Liver (tissue), 8 donors: ENCODE measurements at regions not wholly inside any gene's neighbourhood (a gene's known extent, or its start where the extent isn't known, plus 50 kb on each side); places are given as distances from the start of the nearest gene placed in this dataset.
"Not testable (repeated sequence)": the region's sequence is repeated elsewhere in the genome, so short reads cannot be mapped to it uniquely, and the experiment has no call there.

Experiments
- DNase-seq: peaks from one replicate; pipeline ENCODE4 v3.0.0-alpha.2; 2017; ENCODE audit warnings: low spot score
- H3K27ac ChIP-seq, 2 donors: one replicate each; pipeline ENCODE4 v1.7.0; 2013; ENCODE audit warnings: inconsistent platforms in 2 of 2, low read length in 2 of 2, control low read depth in 1 of 2, low read depth in 1 of 2, mild to moderate bottlenecking in 1 of 2
- H3K27me3 ChIP-seq, 4 donors: one replicate each; pipeline versions ENCODE4 v1.6.1 to v1.7.0; 2013; ENCODE audit warnings: low read length in 3 of 4, inconsistent platforms in 1 of 4, mild to moderate bottlenecking in 1 of 4, moderate library complexity in 1 of 4; ENCODE audit not compliant: control insufficient read depth in 4 of 4, insufficient read depth in 4 of 4
- H3K36me3 ChIP-seq, 4 donors: one replicate each; pipeline versions ENCODE4 v1.6.1 to v1.7.0; 2013; ENCODE audit warnings: low read length in 3 of 4, mild to moderate bottlenecking in 3 of 4, low read depth in 1 of 4, moderate library complexity in 1 of 4; ENCODE audit not compliant: control insufficient read depth in 4 of 4, insufficient read depth in 3 of 4
- H3K4me1 ChIP-seq, 4 donors: one replicate each; pipeline versions ENCODE4 v1.6.1 to v1.7.0; 2013; ENCODE audit warnings: low read length in 3 of 4, mild to moderate bottlenecking in 3 of 4, moderate library complexity in 1 of 4; ENCODE audit not compliant: control insufficient read depth in 4 of 4, insufficient read depth in 4 of 4
- H3K4me3 ChIP-seq, 3 donors: one replicate each; pipeline versions ENCODE4 v1.6.1 to v1.7.0; 2013; ENCODE audit warnings: low read length in 3 of 3, control low read depth in 1 of 3, low read depth in 1 of 3, mild to moderate bottlenecking in 1 of 3
- H3K9ac ChIP-seq, 2 donors: one replicate each; pipeline ENCODE4 v1.7.0; 2013; ENCODE audit warnings: low read length in 2 of 2, mild to moderate bottlenecking in 2 of 2, moderate library complexity in 2 of 2, control low read depth in 1 of 2, low read depth in 1 of 2
- H3K9me3 ChIP-seq, 4 donors: one replicate each; pipeline versions ENCODE4 v1.6.1 to v1.7.0; 2013; ENCODE audit warnings: low read length in 3 of 4; ENCODE audit not compliant: control insufficient read depth in 4 of 4
- FOXA1 ChIP-seq: IDR thresholded peaks from 2 replicates; pipeline ENCODE4 v1.6.1; 2016; ENCODE audit warnings: antibody characterized with exemption
- GABPA ChIP-seq, 2 donors: IDR thresholded peaks in 1 of 2; conservative IDR thresholded peaks in 1 of 2; 2 replicates each; pipeline ENCODE4 v1.6.1; 2016; ENCODE audit warnings: antibody characterized with exemption in 2 of 2, mild to moderate bottlenecking in 1 of 2, moderate library complexity in 1 of 2
- HNF4A ChIP-seq, 2 donors: conservative IDR thresholded peaks; 2 replicates each; pipeline ENCODE4 v1.6.1; 2016; ENCODE audit warnings: antibody characterized with exemption in 2 of 2, mild to moderate bottlenecking in 2 of 2
- JUND ChIP-seq, 2 donors: IDR thresholded peaks; 2 replicates each; pipeline ENCODE4 v1.6.1; 2016; ENCODE audit warnings: antibody characterized with exemption in 2 of 2
- NR2F2 ChIP-seq: IDR thresholded peaks from 2 replicates; pipeline ENCODE4 v1.6.1; 2016; ENCODE audit warnings: antibody characterized with exemption
- RAD21 ChIP-seq, 2 donors: IDR thresholded peaks; 2 replicates each; pipeline ENCODE4 v1.6.1; 2016; ENCODE audit warnings: antibody characterized with exemption in 2 of 2, mild to moderate bottlenecking in 2 of 2
- REST ChIP-seq: IDR thresholded peaks from 2 replicates; pipeline ENCODE4 v1.6.1; 2016; ENCODE audit warnings: antibody characterized with exemption, mild to moderate bottlenecking
- SP1 ChIP-seq: IDR thresholded peaks from 2 replicates; pipeline ENCODE4 v1.6.1; 2018; ENCODE audit warnings: antibody characterized with exemption, mild to moderate bottlenecking
- TAF1 ChIP-seq: conservative IDR thresholded peaks from 2 replicates; pipeline ENCODE4 v1.6.1; 2016; ENCODE audit warnings: antibody characterized with exemption, mild to moderate bottlenecking
- ZBTB33 ChIP-seq: IDR thresholded peaks from 2 replicates; pipeline ENCODE4 v1.6.1; 2016; ENCODE audit warnings: antibody characterized with exemption
- WGBS: extraction: QIAGEN DNeasy Blood & Tissue Kit; methylation state at CpG from one replicate; pipeline ENCODE4 v1.1.7; 2013; 5-methylcytosine and 5-hydroxymethylcytosine counted together
- TF ChIP-seq, protein P1 (sequence below): fragments of 150-350 bp; IDR thresholded peaks from 2 replicates; pipeline ENCODE4 v1.5.1; 2017; ENCODE audit warnings: improper control_type of control experiment, low read depth, low read length; ENCODE audit not compliant: missing input control
- TF ChIP-seq, protein P2 (sequence below): IDR thresholded peaks from 2 replicates; pipeline ENCODE4 v1.6.1; 2016; ENCODE audit warnings: antibody characterized with exemption
- donor health status: healthy.
- donor health status: healthy.
- donor health status: healthy.
- donor health status: healthy.
- donor health status: healthy.

GRCh38 chr3:40762771-40763170 lies 238.0 kb downstream of the ZNF621 start:
- H3K27ac ChIP-seq, H3K9ac ChIP-seq, H3K4me1 ChIP-seq, H3K9me3 ChIP-seq, H3K36me3 ChIP-seq, DNase-seq, H3K4me3 ChIP-seq, H3K27me3 ChIP-seq: not testable (repeated sequence)
- 86% methylated on average over 1 of the region's 1 CpG for WGBS

DNA sequence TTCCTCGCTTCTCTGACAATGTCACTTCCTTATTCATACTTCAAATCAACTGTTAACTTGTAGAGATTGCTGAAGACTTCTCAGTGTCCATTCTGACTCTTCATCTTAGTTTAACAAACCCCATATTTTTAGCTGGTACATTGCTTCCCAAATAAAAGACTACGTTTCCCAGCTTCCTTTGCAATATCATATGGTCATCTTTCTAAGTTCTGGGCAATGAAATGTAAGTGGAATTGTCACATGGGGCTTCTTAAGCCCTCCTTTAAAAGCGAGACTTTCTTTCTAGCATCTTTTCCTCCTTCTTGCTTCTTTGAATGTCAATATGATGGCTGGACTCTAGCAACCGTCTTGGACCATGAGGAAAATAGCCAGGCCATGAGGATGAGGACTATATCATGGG lies 239.0 kb downstream of the ZNF621 start:
- Histone ChIP-seq H3K4me3 (no peak overlapping the region), H3K27me3 (no peaks in the 10 kb centered on the region), H3K4me1 (no peaks in the 10 kb centered on the region), H3K36me3 (no peaks in the 10 kb centered on the region), H3K9me3 (peaks cover 0 to 3% (median 1%) of the 10 kb centered on the region in 4 donors), H3K27ac (no peak overlapping the region), H3K9ac (no peak overlapping the region)
- TF ChIP-seq, protein P1, sequence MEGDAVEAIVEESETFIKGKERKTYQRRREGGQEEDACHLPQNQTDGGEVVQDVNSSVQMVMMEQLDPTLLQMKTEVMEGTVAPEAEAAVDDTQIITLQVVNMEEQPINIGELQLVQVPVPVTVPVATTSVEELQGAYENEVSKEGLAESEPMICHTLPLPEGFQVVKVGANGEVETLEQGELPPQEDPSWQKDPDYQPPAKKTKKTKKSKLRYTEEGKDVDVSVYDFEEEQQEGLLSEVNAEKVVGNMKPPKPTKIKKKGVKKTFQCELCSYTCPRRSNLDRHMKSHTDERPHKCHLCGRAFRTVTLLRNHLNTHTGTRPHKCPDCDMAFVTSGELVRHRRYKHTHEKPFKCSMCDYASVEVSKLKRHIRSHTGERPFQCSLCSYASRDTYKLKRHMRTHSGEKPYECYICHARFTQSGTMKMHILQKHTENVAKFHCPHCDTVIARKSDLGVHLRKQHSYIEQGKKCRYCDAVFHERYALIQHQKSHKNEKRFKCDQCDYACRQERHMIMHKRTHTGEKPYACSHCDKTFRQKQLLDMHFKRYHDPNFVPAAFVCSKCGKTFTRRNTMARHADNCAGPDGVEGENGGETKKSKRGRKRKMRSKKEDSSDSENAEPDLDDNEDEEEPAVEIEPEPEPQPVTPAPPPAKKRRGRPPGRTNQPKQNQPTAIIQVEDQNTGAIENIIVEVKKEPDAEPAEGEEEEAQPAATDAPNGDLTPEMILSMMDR, result no peak
- TF ChIP-seq GABPA (IDR thresholded peaks at IDR 0.05 in 1 of 2, conservative IDR thresholded peaks at IDR 0.05 in 1 of 2) (no peak), REST (no peak), ZBTB33 (no peak), NR2F2 (no peak), RAD21 (IDR thresholded peaks at IDR 0.05) (no peak), SP1 (no peak), HNF4A (conservative IDR thresholded peaks at IDR 0.05) (no peak), JUND (IDR thresholded peaks at IDR 0.05) (no peak), FOXA1 (no peak), TAF1 (no peak)
- TF ChIP-seq, protein P2, sequence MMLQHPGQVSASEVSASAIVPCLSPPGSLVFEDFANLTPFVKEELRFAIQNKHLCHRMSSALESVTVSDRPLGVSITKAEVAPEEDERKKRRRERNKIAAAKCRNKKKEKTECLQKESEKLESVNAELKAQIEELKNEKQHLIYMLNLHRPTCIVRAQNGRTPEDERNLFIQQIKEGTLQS, result no peak
- no peak for DNase-seq
- 84% methylated on average over 4 of the region's 4 CpGs for WGBS
